Stimulated activated CD8-positive, alpha-beta memory T cell treated with anti-CD3 and anti-CD28 coated beads, Interleukin-2, amount 100 ng/mL, for 48 hours (primary cell): ENCODE measurements at regions not wholly inside any gene's neighbourhood (a gene's known extent, or its start where the extent isn't known, plus 50 kb on each side); places are given as distances from the start of the nearest gene placed in this dataset.

Experiments
- DNase-seq, 2 donors: peaks; one replicate each; pipeline ENCODE4 v3.0.0-alpha.2; 2020; ENCODE audit warnings: low read depth in 2 of 2

GRCh38 chr15:62608369-62608768 lies 434.2 kb upstream of the TPM1 start:
- no peak for DNase-seq

GRCh38 chr15:62610265-62610869 lies 432.2 kb upstream of the TPM1 start:
- no peak for DNase-seq

- DNase-seq: no peak
Measured at GRCh38 chr15:62611002-62611401, 431.5 kb upstream of the TPM1 start.

- DNase-seq: no peak
Measured at GRCh38 chr15:62612183-62612733, 430.3 kb upstream of the TPM1 start.

GRCh38 chr15:62612771-62613170 lies 429.8 kb upstream of the TPM1 start:
- DNase-seq: no peak

- DNase-seq: no peak
Measured at GRCh38 chr15:62616746-62617145, 425.8 kb upstream of the TPM1 start.

GRCh38 chr15:62617741-62618140 lies 424.8 kb upstream of the TPM1 start:
- no peak for DNase-seq

GRCh38 chr15:62618432-62618831 lies 424.1 kb upstream of the TPM1 start:
- no peak for DNase-seq

- no peak for DNase-seq
Measured at GRCh38 chr15:62618846-62619504, 423.6 kb upstream of the TPM1 start.

- DNase-seq: no peak
Measured at GRCh38 chr15:62619526-62619925, 423.0 kb upstream of the TPM1 start.

- DNase-seq: no peak
Measured at GRCh38 chr15:62622775-62623174, 419.8 kb upstream of the TPM1 start.

GRCh38 chr15:62624547-62625378 lies 417.8 kb upstream of the TPM1 start:
- DNase-seq: no peak

- DNase-seq: no peak
Measured at GRCh38 chr15:62625429-62626033, 417.0 kb upstream of the TPM1 start.

- no peak for DNase-seq
Measured at GRCh38 chr15:62626903-62627302, 415.6 kb upstream of the TPM1 start.

- DNase-seq: no peak
Measured at GRCh38 chr15:62631076-62631724, 411.3 kb upstream of the TPM1 start.

GRCh38 chr15:62636823-62637573 lies 405.5 kb upstream of the TPM1 start:
- DNase-seq: no peak

- no peak for DNase-seq
Measured at GRCh38 chr15:62637574-62637897, 405.0 kb upstream of the TPM1 start.

GRCh38 chr15:62637950-62638619 lies 404.5 kb upstream of the TPM1 start:
- no peak for DNase-seq

GRCh38 chr15:62639432-62639831 lies 403.1 kb upstream of the TPM1 start:
- no peak for DNase-seq

GRCh38 chr15:62639906-62640605 lies 402.5 kb upstream of the TPM1 start:
- no peak for DNase-seq
